GM10248 (cell line): ENCODE measurements at regions not wholly inside any gene's neighbourhood (a gene's known extent, or its start where the extent isn't known, plus 50 kb on each side); places are given as distances from the start of the nearest gene placed in this dataset.
"Not testable (repeated sequence)": the region's sequence is repeated elsewhere in the genome, so short reads cannot be mapped to it uniquely, and the experiment has no call there.

Experiments
- CTCF ChIA-PET: fragments of 300-600 bp; sonication (Branson Sonifier 250); formaldehyde crosslinking; extraction: SDS; loops from one replicate; lab custom pipeline; 2021; ENCODE audit warnings: antibody characterized with exemption; lab: Yijun Ruan, JAX
- POLR2A ChIA-PET: fragments of 350-650 bp; sonication (Branson Sonifier 250); formaldehyde crosslinking; extraction: SDS; loops from one replicate; lab custom pipeline; 2020; ENCODE audit warnings: antibody characterized with exemption; lab: Yijun Ruan, JAX
- DNase-seq: peaks from one replicate; pipeline ENCODE4 v3.0.0; 2012; ENCODE audit errors: extremely low spot score
- TF ChIP-seq, protein P1 (sequence below): IDR thresholded peaks from 2 replicates; pipeline ENCODE4 v1.5.1; 2012; ENCODE audit warnings: mild to moderate bottlenecking, low read depth; ENCODE audit errors: extremely low read depth, missing control alignments, control extremely low read depth

DNA sequence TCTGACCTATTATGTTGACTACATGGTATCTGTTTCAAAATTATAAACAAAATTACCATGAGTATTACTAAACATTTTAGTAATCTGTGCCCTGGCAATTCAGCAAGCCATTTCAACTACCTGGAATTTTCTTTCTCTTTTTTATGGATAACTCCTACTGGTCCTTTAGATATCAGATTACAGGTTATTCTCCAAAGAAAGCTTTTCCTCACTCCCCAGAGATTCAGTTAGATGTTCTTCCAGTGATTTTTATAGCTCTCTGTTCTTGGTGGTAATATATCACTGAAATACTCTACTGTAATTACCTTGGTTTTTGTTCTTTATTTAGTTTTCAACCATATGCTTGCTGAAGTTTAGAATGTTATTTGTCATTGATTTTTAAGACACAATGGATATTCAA, 930.2 kb upstream of the FOXG1 start:
- POLR2A ChIA-PET: no interaction called here
- TF ChIP-seq, protein P1, sequence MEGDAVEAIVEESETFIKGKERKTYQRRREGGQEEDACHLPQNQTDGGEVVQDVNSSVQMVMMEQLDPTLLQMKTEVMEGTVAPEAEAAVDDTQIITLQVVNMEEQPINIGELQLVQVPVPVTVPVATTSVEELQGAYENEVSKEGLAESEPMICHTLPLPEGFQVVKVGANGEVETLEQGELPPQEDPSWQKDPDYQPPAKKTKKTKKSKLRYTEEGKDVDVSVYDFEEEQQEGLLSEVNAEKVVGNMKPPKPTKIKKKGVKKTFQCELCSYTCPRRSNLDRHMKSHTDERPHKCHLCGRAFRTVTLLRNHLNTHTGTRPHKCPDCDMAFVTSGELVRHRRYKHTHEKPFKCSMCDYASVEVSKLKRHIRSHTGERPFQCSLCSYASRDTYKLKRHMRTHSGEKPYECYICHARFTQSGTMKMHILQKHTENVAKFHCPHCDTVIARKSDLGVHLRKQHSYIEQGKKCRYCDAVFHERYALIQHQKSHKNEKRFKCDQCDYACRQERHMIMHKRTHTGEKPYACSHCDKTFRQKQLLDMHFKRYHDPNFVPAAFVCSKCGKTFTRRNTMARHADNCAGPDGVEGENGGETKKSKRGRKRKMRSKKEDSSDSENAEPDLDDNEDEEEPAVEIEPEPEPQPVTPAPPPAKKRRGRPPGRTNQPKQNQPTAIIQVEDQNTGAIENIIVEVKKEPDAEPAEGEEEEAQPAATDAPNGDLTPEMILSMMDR: no peak
- CTCF ChIA-PET: no interaction called here
- DNase-seq: no peak

GRCh38 chr14:27845241-27845850, 921.2 kb upstream of the FOXG1 start:
- ChIA-PET CTCF (no interaction called here), POLR2A (no interaction called here)
- TF ChIP-seq, protein P1: no peak
- no peak for DNase-seq

DNA sequence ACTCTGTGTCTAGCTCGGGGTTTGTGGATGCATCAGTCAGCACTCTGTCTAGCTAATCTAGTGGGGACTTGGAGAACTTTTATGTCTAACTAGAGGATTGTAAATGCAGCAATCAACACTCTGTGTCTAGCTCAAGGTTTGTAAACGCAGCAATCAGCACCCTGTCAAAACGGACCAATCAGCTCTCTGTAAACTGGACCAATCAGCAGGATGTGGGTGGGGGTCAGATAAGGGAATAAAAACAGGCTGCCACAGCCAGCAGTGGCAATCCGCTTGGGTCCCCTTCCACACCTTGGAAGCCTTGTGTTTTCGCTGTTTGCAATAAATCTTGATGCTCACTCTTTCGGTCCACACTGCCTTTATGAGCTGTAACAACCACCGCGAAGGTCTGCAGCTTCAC, 920.7 kb upstream of the FOXG1 start:
- CTCF ChIA-PET: no interaction called here
- DNase-seq: no peak
- POLR2A ChIA-PET: no interaction called here
- TF ChIP-seq, protein P1: no peak

DNA sequence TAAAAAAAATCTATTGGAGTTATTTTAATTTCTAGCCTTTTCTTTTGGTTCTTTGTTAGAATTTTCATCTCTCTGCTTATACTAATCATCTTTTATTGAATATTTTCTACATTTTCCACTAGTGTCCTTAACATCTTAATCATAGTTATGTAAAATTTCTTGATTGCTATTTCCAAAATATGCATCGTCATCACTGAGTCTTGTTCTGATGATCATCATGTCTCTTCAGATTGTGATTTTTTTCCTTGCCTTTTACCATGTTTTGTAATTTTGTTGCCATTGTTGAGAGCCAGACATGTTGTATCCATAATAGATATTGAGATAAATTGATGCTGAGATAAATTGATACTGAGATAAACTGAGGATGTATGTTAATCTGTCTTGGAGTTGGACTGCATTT, 919.1 kb upstream of the FOXG1 start:
- POLR2A ChIA-PET, CTCF ChIA-PET, DNase-seq: not testable (repeated sequence)

GRCh38 chr14:27849193-27849592, 917.4 kb upstream of the FOXG1 start:
- CTCF ChIA-PET, POLR2A ChIA-PET, DNase-seq: not testable (repeated sequence)

- no peak for DNase-seq
- CTCF ChIA-PET: interaction anchor here (1.6 kb wide), 1 partner anchor 22 kb away, joined by 4 read pairs; no protein-coding TSS in a partner anchor
- TF ChIP-seq, protein P1: no peak
- POLR2A ChIA-PET: no interaction called here
Measured at GRCh38 chr14:27862684-27863083, 903.9 kb upstream of the FOXG1 start.

- no peak for DNase-seq
- ChIA-PET POLR2A (no interaction called here), CTCF (interaction anchor here (1.6 kb wide), 1 partner anchor 22 kb away, joined by 4 read pairs; no protein-coding TSS in a partner anchor)
- TF ChIP-seq, protein P1: no peak
Measured at GRCh38 chr14:27863166-27863565, 903.4 kb upstream of the FOXG1 start.

GRCh38 chr14:27881063-27881462, 885.5 kb upstream of the FOXG1 start:
- CTCF ChIA-PET: no interaction called here
- no peak for DNase-seq
- POLR2A ChIA-PET: no interaction called here
- TF ChIP-seq, protein P1: no peak
